ENCODE measurements at regions not wholly inside any gene's neighbourhood (a gene's known extent, or its start where the extent isn't known, plus 50 kb on each side); places are given as distances from the start of the nearest gene placed in this dataset.
"Not testable (repeated sequence)": the region's sequence is repeated elsewhere in the genome, so short reads cannot be mapped to it uniquely, and the experiment has no call there.

- no peak for DNase-seq
Observed at GRCh38 chr4:73348185-73348584, 55.9 kb upstream of the ALB start.

GRCh38 chr4:73347497-73347896, 56.6 kb upstream of the ALB start:
- no peak for DNase-seq

DNA sequence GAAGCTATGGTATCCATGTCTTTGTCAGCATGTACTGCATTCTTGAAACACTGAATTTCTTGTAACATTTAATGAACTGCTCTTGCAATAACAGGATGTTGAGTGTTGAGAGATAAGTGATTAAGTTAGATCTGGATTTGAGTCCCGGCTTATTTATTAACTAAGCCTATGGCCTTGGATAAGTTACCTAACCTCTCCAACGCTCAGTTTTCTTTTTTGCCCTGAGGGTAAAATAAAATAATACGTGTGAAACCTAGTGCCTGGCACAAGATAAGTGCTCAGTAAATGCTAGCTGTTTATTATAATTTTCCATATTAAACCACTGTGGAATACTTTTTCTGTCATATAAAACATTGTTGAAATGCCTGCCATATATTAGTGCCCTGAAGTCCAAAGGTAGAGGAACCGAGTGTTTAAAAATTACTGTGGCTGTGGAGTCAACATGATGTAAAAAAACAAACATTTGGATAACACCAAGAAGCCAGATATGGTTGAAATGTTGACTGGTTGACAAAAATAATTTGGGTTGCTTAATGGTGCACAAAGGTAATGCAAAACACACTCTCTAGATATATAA, 58.6 kb upstream of the ALB start:
- DNase-seq: no peak

DNA sequence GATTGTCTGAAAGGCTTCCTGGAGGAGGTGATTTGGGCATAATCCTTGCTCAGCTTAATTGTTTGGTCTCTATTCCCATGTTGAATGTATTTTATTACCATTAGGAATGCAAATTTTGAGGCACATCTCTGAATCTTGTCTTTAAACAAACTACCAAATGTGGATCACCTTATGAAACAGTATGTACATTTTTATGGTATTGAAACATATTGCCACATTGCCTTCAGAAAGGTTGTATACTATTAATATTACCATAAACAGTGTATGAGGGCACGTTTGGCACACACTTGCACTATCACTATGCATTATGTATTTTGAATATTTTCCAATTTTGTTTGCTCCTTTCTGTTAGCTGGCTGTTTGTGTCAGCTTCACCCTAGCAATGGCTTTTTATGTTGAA, 60.0 kb upstream of the ALB start:
- no peak for DNase-seq

GRCh38 chr4:73343432-73343831, 60.7 kb upstream of the ALB start:
- DNase-seq: no peak

DNA sequence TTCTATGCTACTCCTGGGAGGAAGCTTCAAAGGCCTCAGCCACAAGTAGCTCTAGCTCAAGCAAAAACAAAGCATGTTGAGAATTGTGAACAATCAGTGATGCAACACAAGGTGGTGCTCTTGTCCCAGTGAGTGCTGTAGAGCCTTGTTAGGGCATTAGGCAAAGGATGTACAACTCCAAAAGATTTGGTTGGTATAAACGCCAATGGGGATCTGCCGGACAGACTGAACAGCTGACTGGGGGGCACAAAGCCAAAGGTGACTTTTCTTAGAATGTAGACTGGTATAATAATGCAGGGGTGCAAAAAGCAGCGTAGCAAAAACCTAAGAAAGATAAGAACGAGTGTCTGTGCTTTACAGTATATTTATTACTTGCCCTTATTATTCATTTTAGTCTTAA, 62.6 kb upstream of the ALB start:
- peak; percentile 42 to 78 for DNase-seq

GRCh38 chr4:73340917-73341316, 63.2 kb upstream of the ALB start:
- DNase-seq: no peak

- DNase-seq: no peak
Observed at GRCh38 chr4:73335679-73336078, 68.4 kb upstream of the ALB start.

GRCh38 chr4:73332012-73332411, 72.1 kb upstream of the ALB start:
- not testable (repeated sequence) for DNase-seq

DNA sequence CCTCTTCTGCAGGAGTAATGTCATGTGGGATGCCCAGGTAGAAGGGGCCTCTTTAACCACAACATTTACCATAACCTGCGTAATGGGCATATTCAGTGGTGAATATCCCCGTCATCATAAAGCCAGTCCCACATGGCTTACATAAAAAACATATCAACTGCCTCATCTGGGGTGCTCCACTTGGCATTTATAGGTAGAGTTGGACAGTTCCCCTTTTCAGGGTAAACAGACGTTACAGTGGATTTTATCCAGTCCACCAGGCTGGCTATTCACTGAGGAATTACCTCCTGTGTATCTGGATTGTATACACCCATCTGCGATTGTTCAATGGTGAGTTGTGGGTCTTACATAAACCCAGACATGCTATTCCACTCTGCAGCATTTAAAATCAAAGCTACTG, 70.7 kb upstream of the ANKRD17 start:
- no peak for DNase-seq

DNA sequence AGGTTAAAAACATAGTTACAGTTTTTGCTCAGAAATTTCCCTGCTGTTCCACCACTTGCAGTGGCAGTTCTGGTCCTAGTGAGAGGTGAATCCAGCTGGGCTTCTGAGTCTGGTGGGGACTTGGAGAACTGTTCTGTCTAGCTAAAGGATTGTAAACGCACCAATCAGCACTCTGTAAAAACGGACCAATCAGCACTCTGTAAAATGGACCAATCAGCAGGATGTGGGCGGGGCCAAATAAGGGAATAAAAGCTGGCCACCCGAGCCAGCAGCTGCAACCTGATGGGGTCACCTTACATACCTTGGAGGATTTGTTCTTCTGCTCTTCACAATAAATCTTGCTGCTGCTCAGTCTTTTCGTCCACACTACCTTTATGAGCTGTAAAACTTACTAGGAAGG, 67.2 kb upstream of the ANKRD17 start:
- DNase-seq: not testable (repeated sequence)

- DNase-seq: no peak
Observed at GRCh38 chr4:73317092-73317491, 58.5 kb upstream of the ANKRD17 start.

DNA sequence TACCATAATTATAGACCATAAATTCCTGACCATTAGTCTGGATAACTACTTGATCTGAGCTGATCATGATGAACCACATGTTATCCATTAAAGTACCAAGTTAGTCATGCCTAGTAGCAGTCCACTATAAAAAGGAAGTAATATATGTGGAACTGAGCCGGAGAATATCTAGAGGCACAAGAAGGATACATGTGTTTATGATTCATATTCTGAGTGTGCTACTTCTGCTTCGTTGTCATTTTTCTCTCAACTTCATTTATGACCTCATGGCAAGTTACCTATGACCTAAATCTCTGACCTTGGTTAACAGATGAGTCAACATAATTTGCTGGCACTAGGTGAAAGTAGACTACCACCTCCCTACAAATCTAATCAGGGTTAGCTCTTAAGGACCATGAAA, 56.5 kb upstream of the ANKRD17 start:
- DNase-seq: no peak

DNA sequence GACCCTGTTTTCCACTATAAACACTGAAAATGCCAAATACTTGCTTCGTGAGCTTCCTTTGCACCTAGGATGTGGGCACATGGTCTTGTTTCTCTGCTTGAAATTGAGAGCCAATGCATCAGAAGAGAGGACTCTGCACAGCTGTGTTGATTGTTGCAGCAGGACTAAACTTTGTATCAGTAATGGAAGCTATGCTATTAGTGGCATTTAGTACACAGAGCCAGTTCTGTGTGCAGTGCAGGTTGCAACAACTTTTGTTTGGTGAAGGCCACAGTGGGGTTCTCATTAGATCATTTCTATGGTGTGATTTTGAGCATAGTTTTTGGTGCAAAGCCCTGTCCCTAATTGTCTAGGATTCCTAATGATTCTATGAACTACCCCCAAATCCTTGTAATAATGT, 54.4 kb upstream of the ANKRD17 start:
- no peak for DNase-seq

GRCh38 chr4:73311428-73311827, 52.8 kb upstream of the ANKRD17 start:
- no peak for DNase-seq

- no peak for DNase-seq
Observed at GRCh38 chr4:73309211-73309610, 50.6 kb upstream of the ANKRD17 start.

Data from NCI-H2081 (cell line).